Liver (tissue), 8 donors: ENCODE measurements at regions not wholly inside any gene's neighbourhood (a gene's known extent, or its start where the extent isn't known, plus 50 kb on each side); places are given as distances from the start of the nearest gene placed in this dataset.

ENCODE experiments used
- DNase-seq: peaks from one replicate; pipeline ENCODE4 v3.0.0-alpha.2; 2017; ENCODE audit warnings: low spot score
- H3K27ac ChIP-seq, 2 donors: one replicate each; pipeline ENCODE4 v1.7.0; 2013; ENCODE audit warnings: inconsistent platforms in 2 of 2, low read length in 2 of 2, control low read depth in 1 of 2, low read depth in 1 of 2, mild to moderate bottlenecking in 1 of 2
- H3K27me3 ChIP-seq, 4 donors: one replicate each; pipeline versions ENCODE4 v1.6.1 to v1.7.0; 2013; ENCODE audit warnings: low read length in 3 of 4, inconsistent platforms in 1 of 4, mild to moderate bottlenecking in 1 of 4, moderate library complexity in 1 of 4; ENCODE audit not compliant: control insufficient read depth in 4 of 4, insufficient read depth in 4 of 4
- H3K36me3 ChIP-seq, 4 donors: one replicate each; pipeline versions ENCODE4 v1.6.1 to v1.7.0; 2013; ENCODE audit warnings: low read length in 3 of 4, mild to moderate bottlenecking in 3 of 4, low read depth in 1 of 4, moderate library complexity in 1 of 4; ENCODE audit not compliant: control insufficient read depth in 4 of 4, insufficient read depth in 3 of 4
- H3K4me1 ChIP-seq, 4 donors: one replicate each; pipeline versions ENCODE4 v1.6.1 to v1.7.0; 2013; ENCODE audit warnings: low read length in 3 of 4, mild to moderate bottlenecking in 3 of 4, moderate library complexity in 1 of 4; ENCODE audit not compliant: control insufficient read depth in 4 of 4, insufficient read depth in 4 of 4
- H3K4me3 ChIP-seq, 3 donors: one replicate each; pipeline versions ENCODE4 v1.6.1 to v1.7.0; 2013; ENCODE audit warnings: low read length in 3 of 3, control low read depth in 1 of 3, low read depth in 1 of 3, mild to moderate bottlenecking in 1 of 3
- H3K9ac ChIP-seq, 2 donors: one replicate each; pipeline ENCODE4 v1.7.0; 2013; ENCODE audit warnings: low read length in 2 of 2, mild to moderate bottlenecking in 2 of 2, moderate library complexity in 2 of 2, control low read depth in 1 of 2, low read depth in 1 of 2
- H3K9me3 ChIP-seq, 4 donors: one replicate each; pipeline versions ENCODE4 v1.6.1 to v1.7.0; 2013; ENCODE audit warnings: low read length in 3 of 4; ENCODE audit not compliant: control insufficient read depth in 4 of 4
- ATF3 ChIP-seq: IDR thresholded peaks from 2 replicates; pipeline ENCODE4 v1.6.1; 2016; ENCODE audit warnings: antibody characterized with exemption
- CTCF ChIP-seq: fragments of 150-350 bp; IDR thresholded peaks from 2 replicates; pipeline ENCODE4 v1.5.1; 2017; ENCODE audit warnings: improper control_type of control experiment, low read depth, low read length; ENCODE audit not compliant: missing input control
- EGR1 ChIP-seq, 2 donors: IDR thresholded peaks; 2 replicates each; pipeline ENCODE4 v1.6.1; 2016 to 2018; ENCODE audit warnings: antibody characterized with exemption in 2 of 2, low read depth in 2 of 2
- FOXA1 ChIP-seq: IDR thresholded peaks from 2 replicates; pipeline ENCODE4 v1.6.1; 2016; ENCODE audit warnings: antibody characterized with exemption
- FOXA2 ChIP-seq: IDR thresholded peaks from 2 replicates; pipeline ENCODE4 v1.6.1; 2016; ENCODE audit warnings: antibody characterized with exemption
- GABPA ChIP-seq, 2 donors: IDR thresholded peaks in 1 of 2; conservative IDR thresholded peaks in 1 of 2; 2 replicates each; pipeline ENCODE4 v1.6.1; 2016; ENCODE audit warnings: antibody characterized with exemption in 2 of 2, mild to moderate bottlenecking in 1 of 2, moderate library complexity in 1 of 2
- HNF4A ChIP-seq, 2 donors: conservative IDR thresholded peaks; 2 replicates each; pipeline ENCODE4 v1.6.1; 2016; ENCODE audit warnings: antibody characterized with exemption in 2 of 2, mild to moderate bottlenecking in 2 of 2
- HNF4G ChIP-seq: IDR thresholded peaks from 2 replicates; pipeline ENCODE4 v1.6.1; 2016; ENCODE audit warnings: antibody characterized with exemption
- JUND ChIP-seq, 2 donors: IDR thresholded peaks; 2 replicates each; pipeline ENCODE4 v1.6.1; 2016; ENCODE audit warnings: antibody characterized with exemption in 2 of 2
- MAX ChIP-seq: IDR thresholded peaks from 2 replicates; pipeline ENCODE4 v1.6.1; 2016; ENCODE audit warnings: antibody characterized with exemption
- NR2F2 ChIP-seq: IDR thresholded peaks from 2 replicates; pipeline ENCODE4 v1.6.1; 2016; ENCODE audit warnings: antibody characterized with exemption
- RAD21 ChIP-seq, 2 donors: IDR thresholded peaks; 2 replicates each; pipeline ENCODE4 v1.6.1; 2016; ENCODE audit warnings: antibody characterized with exemption in 2 of 2, mild to moderate bottlenecking in 2 of 2
- REST ChIP-seq: IDR thresholded peaks from 2 replicates; pipeline ENCODE4 v1.6.1; 2016; ENCODE audit warnings: antibody characterized with exemption, mild to moderate bottlenecking
- RXRA ChIP-seq, 2 donors: IDR thresholded peaks; 2 replicates each; pipeline ENCODE4 v1.6.1; 2017 to 2018; ENCODE audit warnings: antibody characterized with exemption in 2 of 2, mild to moderate bottlenecking in 1 of 2
- SP1 ChIP-seq: IDR thresholded peaks from 2 replicates; pipeline ENCODE4 v1.6.1; 2018; ENCODE audit warnings: antibody characterized with exemption, mild to moderate bottlenecking
- TAF1 ChIP-seq: conservative IDR thresholded peaks from 2 replicates; pipeline ENCODE4 v1.6.1; 2016; ENCODE audit warnings: antibody characterized with exemption, mild to moderate bottlenecking
- YY1 ChIP-seq: IDR thresholded peaks from 2 replicates; pipeline ENCODE4 v1.6.1; 2016; ENCODE audit warnings: antibody characterized with exemption, mild to moderate bottlenecking
- ZBTB33 ChIP-seq: IDR thresholded peaks from 2 replicates; pipeline ENCODE4 v1.6.1; 2016; ENCODE audit warnings: antibody characterized with exemption
- WGBS: extraction: QIAGEN DNeasy Blood & Tissue Kit; methylation state at CpG from one replicate; pipeline ENCODE4 v1.1.7; 2013; 5-methylcytosine and 5-hydroxymethylcytosine counted together
- donor health status: healthy.
- donor health status: healthy.
- donor health status: healthy.
- donor health status: healthy.
- donor health status: healthy.

- no peak for TF ChIP-seq REST
- TF ChIP-seq HNF4G: no peak
- TF ChIP-seq FOXA2: no peak
These were observed 381.1 kb upstream of the MAD2L1 start (continued) for GRCh38 chr4:120447774-120448173.

GRCh38 chr4:120446051-120446567 lies 379.5 kb upstream of the MAD2L1 start:
- WGBS: 82% methylated on average over 1 of the region's 1 CpG
- H3K4me3 ChIP-seq: no peak overlapping the region

More at GRCh38 chr4:120446051-120446567, 379.5 kb upstream of the MAD2L1 start:
- TF ChIP-seq FOXA1 (no peak), TAF1 (no peak), JUND (IDR thresholded peaks at IDR 0.05) (no peak), MAX (no peak), SP1 (no peak), ZBTB33 (no peak), HNF4G (no peak), EGR1 (IDR thresholded peaks at IDR 0.05; ENCODE audit: low read depth in 2 of 2) (no peak), YY1 (no peak), RXRA (IDR thresholded peaks at IDR 0.05) (no peak), REST (no peak), GABPA (IDR thresholded peaks at IDR 0.05 in 1 of 2, conservative IDR thresholded peaks at IDR 0.05 in 1 of 2) (no peak), RAD21 (IDR thresholded peaks at IDR 0.05) (no peak), ATF3 (no peak), NR2F2 (no peak), CTCF (no peak), FOXA2 (no peak), HNF4A (conservative IDR thresholded peaks at IDR 0.05) (no peak)
- no peak for DNase-seq
- H3K9ac ChIP-seq: no peak overlapping the region
- no peak overlapping the region for H3K27ac ChIP-seq
- no peaks in the 10 kb centered on the region for H3K27me3 ChIP-seq
- H3K36me3 ChIP-seq: no peaks in the 10 kb centered on the region
- H3K4me1 ChIP-seq: no peaks in the 10 kb centered on the region
- H3K9me3 ChIP-seq: no peaks in the 10 kb centered on the region
